Bronchial epithelial cell (primary cell): ENCODE measurements at regions not wholly inside any gene's neighbourhood (a gene's known extent, or its start where the extent isn't known, plus 50 kb on each side); places are given as distances from the start of the nearest gene placed in this dataset.
A peak's percentile ranks its signal among the peaks of the same experiment; 100 is the strongest.

ENCODE experiments used
- DNase-seq: peaks from one replicate; pipeline ENCODE4 v3.0.0-alpha.2; 2010; ENCODE audit warnings: low read depth
- FAIRE-seq: peaks from 2 replicates; lab custom pipeline; 2011; peaks lifted over from hg19 to GRCh38; lab: Jason Lieb, UNC
- H3K27me3 ChIP-seq: 2 replicates; pipeline ENCODE4 v1.5.1; 2011; ENCODE audit warnings: low read length; ENCODE audit not compliant: control insufficient read depth, insufficient read depth
- H3K36me3 ChIP-seq: 2 replicates; pipeline ENCODE4 v1.5.1; 2011; ENCODE audit warnings: low read length; ENCODE audit not compliant: control insufficient read depth, insufficient read depth
- H3K4me3 ChIP-seq: 2 replicates; pipeline ENCODE4 v1.5.1; 2011; ENCODE audit warnings: mild to moderate bottlenecking, low read depth, low read length, control low read depth
- CTCF ChIP-seq: IDR thresholded peaks from 2 replicates; pipeline ENCODE4 v1.5.1; 2011; ENCODE audit warnings: mild to moderate bottlenecking, moderate library complexity, low read length, control low read depth, inconsistent platforms; ENCODE audit not compliant: insufficient read depth, severe bottlenecking

- no peak for FAIRE-seq
- H3K27me3 ChIP-seq, result no peaks in the 10 kb centered on the region
- no peak for TF ChIP-seq CTCF
- DNase-seq, result no peak
- H3K36me3 ChIP-seq, result no peaks in the 10 kb centered on the region
- no peak overlapping the region for H3K4me3 ChIP-seq
Measured at GRCh38 chr2:187057466-187057865, 208.5 kb upstream of the ZSWIM2 start.

- FAIRE-seq (no peak), DNase-seq (no peak)
- Histone ChIP-seq H3K4me3 (no peak overlapping the region), H3K36me3 (no peaks in the 10 kb centered on the region), H3K27me3 (no peaks in the 10 kb centered on the region)
- no peak for TF ChIP-seq CTCF
Measured at GRCh38 chr2:187056416-187057334, 207.7 kb upstream of the ZSWIM2 start.

- H3K36me3 ChIP-seq, result no peaks in the 10 kb centered on the region
- DNase-seq (peak; percentile 29), FAIRE-seq (peak; percentile 77)
- H3K4me3 ChIP-seq, result no peak overlapping the region
- no peaks in the 10 kb centered on the region for H3K27me3 ChIP-seq
- no peak for TF ChIP-seq CTCF
Measured at GRCh38 chr2:187055463-187055862, 206.5 kb upstream of the ZSWIM2 start.

DNA sequence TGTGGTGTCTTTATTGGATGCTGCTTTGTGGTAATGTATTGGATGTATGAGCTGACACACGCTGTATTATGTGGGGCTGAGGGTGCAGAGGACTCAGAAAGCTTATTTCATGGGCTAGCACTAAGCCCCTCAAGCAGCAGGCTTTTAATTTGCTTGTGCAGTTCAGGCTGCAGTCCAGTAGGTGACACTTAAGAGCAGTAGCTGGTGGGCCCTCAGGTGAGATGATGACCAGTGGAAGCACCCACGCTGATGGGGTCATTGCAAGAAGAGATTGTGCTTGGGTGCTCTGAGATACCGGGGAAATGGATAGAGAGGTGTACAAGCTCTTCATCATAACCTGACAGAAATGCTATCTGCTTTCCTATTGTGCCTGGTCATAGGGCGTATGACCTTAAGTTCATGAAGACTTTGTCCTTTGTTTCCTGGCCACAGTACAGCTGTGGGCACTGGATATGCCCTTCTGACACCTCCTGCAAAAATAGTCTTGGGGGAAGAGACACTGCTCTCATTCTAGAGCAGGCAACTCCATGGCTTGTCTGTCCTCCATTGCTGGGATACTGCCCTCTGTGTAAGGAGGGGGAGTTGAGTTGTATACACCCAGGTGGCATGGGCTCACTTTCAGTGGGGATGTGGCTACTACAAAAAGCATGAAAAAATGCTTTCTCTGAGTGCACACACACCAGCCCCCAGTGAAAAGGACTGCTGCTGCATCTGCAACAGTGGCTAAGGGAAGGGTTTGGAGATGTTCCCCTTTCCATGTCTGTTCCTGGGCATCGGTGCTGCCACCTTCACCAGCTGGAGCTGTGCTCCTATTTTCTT lies 205.7 kb upstream of the ZSWIM2 start:
- no peaks in the 10 kb centered on the region for H3K27me3 ChIP-seq
- no peaks in the 10 kb centered on the region for H3K36me3 ChIP-seq
- DNase-seq (no peak), FAIRE-seq (peak; percentile 62)
- no peak for TF ChIP-seq CTCF
- H3K4me3 ChIP-seq, result no peak overlapping the region

GRCh38 chr2:187051350-187051749 lies 202.4 kb upstream of the ZSWIM2 start:
- Histone ChIP-seq H3K36me3 (no peaks in the 10 kb centered on the region), H3K27me3 (no peaks in the 10 kb centered on the region), H3K4me3 (no peak overlapping the region)
- FAIRE-seq (no peak), DNase-seq (no peak)
- TF ChIP-seq CTCF, result no peak
